CD14-positive monocyte (primary cell): ENCODE measurements at regions not wholly inside any gene's neighbourhood (a gene's known extent, or its start where the extent isn't known, plus 50 kb on each side); places are given as distances from the start of the nearest gene placed in this dataset.

Experiments used
- DNase-seq, 3 donors: peaks; one replicate each; pipeline ENCODE4 v3.0.0-alpha.2; 2011 to 2022
- H2AFZ ChIP-seq: 2 replicates; pipeline ENCODE4 v1.6.0; 2012; ENCODE audit warnings: mild to moderate bottlenecking, low read depth, low read length, inconsistent platforms; ENCODE audit not compliant: insufficient read depth, poor library complexity, severe bottlenecking
- H3K27ac ChIP-seq, 2 donors: 1 replicate in 1 of 2; 2 replicates in 1 of 2; pipeline ENCODE4 v1.5.1; 2012 to 2013; ENCODE audit warnings: low read length in 2 of 2, control low read depth in 1 of 2, inconsistent platforms in 1 of 2, low read depth in 1 of 2, mild to moderate bottlenecking in 1 of 2
- H3K27me3 ChIP-seq, 2 donors: one replicate each; pipeline versions ENCODE4 v1.6.0 to v1.6.1; 2011 to 2013; ENCODE audit warnings: low read length in 2 of 2; ENCODE audit not compliant: control insufficient read depth in 2 of 2, insufficient read depth in 2 of 2
- H3K36me3 ChIP-seq, 2 donors: replicated peaks in 1 of 2; 1 replicate in 1 of 2; 2 replicates in 1 of 2; pipeline versions ENCODE4 v1.5.1 to v1.6.1; 2012 to 2013; ENCODE audit warnings: low read length in 2 of 2, control low read depth in 1 of 2, inconsistent platforms in 1 of 2, mild to moderate bottlenecking in 1 of 2; ENCODE audit not compliant: insufficient read depth in 2 of 2, control insufficient read depth in 1 of 2
- H3K4me1 ChIP-seq, 2 donors: 1 replicate in 1 of 2; 2 replicates in 1 of 2; pipeline versions ENCODE4 v1.5.1 to v1.6.1; 2012 to 2013; ENCODE audit warnings: low read length in 2 of 2, control low read depth in 1 of 2, inconsistent platforms in 1 of 2, mild to moderate bottlenecking in 1 of 2, moderate library complexity in 1 of 2; ENCODE audit not compliant: insufficient read depth in 2 of 2, control insufficient read depth in 1 of 2
- H3K4me2 ChIP-seq: replicated peaks from 2 replicates; pipeline ENCODE3; 2012; ENCODE audit warnings: low read length, moderate library complexity, mild to moderate bottlenecking; ENCODE audit not compliant: poor library complexity, severe bottlenecking; ENCODE audit errors: extremely low read depth
- H3K4me3 ChIP-seq, 3 experiments: fragments of 200-600 bp in 1 of 3; sonication (generic) in 1 of 3; replicated peaks in 1 of 3; 1 replicate in 2 of 3; 2 replicates in 1 of 3; pipeline ENCODE4 v1.5.1; 2011 to 2013; ENCODE audit warnings: low read length in 3 of 3, mild to moderate bottlenecking in 3 of 3, control low read depth in 2 of 3, low read depth in 2 of 3, inconsistent platforms in 1 of 3, moderate library complexity in 1 of 3
- H3K79me2 ChIP-seq: 2 replicates; pipeline ENCODE4 v1.6.0; 2012; ENCODE audit warnings: mild to moderate bottlenecking, control low read depth, inconsistent platforms, low read length, moderate library complexity; ENCODE audit not compliant: insufficient read depth
- H3K9ac ChIP-seq: 2 replicates; pipeline ENCODE4 v1.6.0; 2017; ENCODE audit warnings: low read length, mild to moderate bottlenecking; ENCODE audit not compliant: insufficient read depth, poor library complexity, severe bottlenecking
- H3K9me3 ChIP-seq, 2 donors: replicated peaks in 1 of 2; 1 replicate in 1 of 2; 2 replicates in 1 of 2; pipeline versions ENCODE4 v1.5.1 to v1.6.1; 2012 to 2013; ENCODE audit warnings: low read length in 2 of 2, control low read depth in 1 of 2; ENCODE audit not compliant: control insufficient read depth in 1 of 2, insufficient read depth in 1 of 2
- H4K20me1 ChIP-seq: 2 replicates; pipeline ENCODE4 v1.6.0; 2012; ENCODE audit warnings: mild to moderate bottlenecking, low read length, control low read depth, moderate library complexity; ENCODE audit not compliant: insufficient read depth
- H3K27ac Mint-ChIP-seq, 7 donors: one replicate each; pipeline ENCODE4 v1.8.0; 2020; ENCODE audit warnings: mild to moderate bottlenecking in 7 of 7, mixed read lengths in 7 of 7, moderate library complexity in 6 of 7, inconsistent platforms in 2 of 7
- H3K27me3 Mint-ChIP-seq, 3 donors: one replicate each; pipeline ENCODE4 v1.8.0; 2021 to 2022; ENCODE audit warnings: low read depth in 3 of 3, mild to moderate bottlenecking in 3 of 3, mixed read lengths in 3 of 3, moderate library complexity in 3 of 3, inconsistent platforms in 1 of 3
- H3K36me3 Mint-ChIP-seq, 2 donors: one replicate each; pipeline ENCODE4 v1.8.0; 2020; ENCODE audit warnings: mixed read lengths in 2 of 2, inconsistent platforms in 1 of 2, mild to moderate bottlenecking in 1 of 2
- H3K4me1 Mint-ChIP-seq: one replicate; pipeline ENCODE4 v1.8.0; 2020; ENCODE audit warnings: mild to moderate bottlenecking, mixed read lengths
- H3K4me3 Mint-ChIP-seq, 2 donors: one replicate each; pipeline ENCODE4 v1.8.0; 2020; ENCODE audit warnings: mild to moderate bottlenecking in 2 of 2, mixed read lengths in 2 of 2, moderate library complexity in 1 of 2
- H3K9me3 Mint-ChIP-seq, 7 donors: one replicate each; pipeline ENCODE4 v1.8.0; 2020 to 2022; ENCODE audit warnings: mixed read lengths in 7 of 7, mild to moderate bottlenecking in 6 of 7, moderate library complexity in 6 of 7, inconsistent platforms in 2 of 7
- WGBS: methylation state at CpG from one replicate; pipeline ENCODE4 v1.1.5; 2013; ENCODE audit warnings: missing lambda C conversion rate; ENCODE audit not compliant: insufficient coverage; 5-methylcytosine and 5-hydroxymethylcytosine counted together
- intact Hi-C, 2 donors: fragments of 100-400 bp; cut with micrococcal nuclease; formaldehyde crosslinking; loops; one replicate each; pipeline versions ENCODE4 v1.15.0 to v1.15.1; 2023
- TF ChIP-seq, protein P1 (sequence below): fragments of 200-600 bp; IDR thresholded peaks from one replicate; pipeline ENCODE4 v1.8.0; 2022; ENCODE audit warnings: antibody characterized with exemption, mild to moderate bottlenecking

GRCh38 chr10:63057509-63057908 is 75.6 kb upstream of the NRBF2 start:
- Mint-ChIP-seq H3K9me3 (peaks cover 0 to 3% (median 0%) of the 10 kb centered on the region in 7 donors), H3K27ac (no peak overlapping the region), H3K4me1 (no peaks in the 10 kb centered on the region), H3K36me3 (no peaks in the 10 kb centered on the region), H3K27me3 (peaks cover 3 to 7% (median 7%) of the 10 kb centered on the region in 3 donors), H3K4me3 (no peak overlapping the region)
- Histone ChIP-seq H3K27ac (no peak overlapping the region), H3K4me1 (no peaks in the 10 kb centered on the region), H3K9ac (no peak overlapping the region), H3K27me3 (peaks cover 0 to 3% of the 10 kb centered on the region in 2 donors), H3K4me2 (no peak overlapping the region), H3K36me3 (no peaks in the 10 kb centered on the region), H3K4me3 (no peak overlapping the region), H2AFZ (no peak overlapping the region), H3K9me3 (no peaks in the 10 kb centered on the region), H4K20me1 (no peaks in the 10 kb centered on the region), H3K79me2 (no peaks in the 10 kb centered on the region)
- intact Hi-C loops = no loop called here
- DNase-seq = no peak
- WGBS = 96% methylated on average over 8 of the region's 10 CpGs
- TF ChIP-seq, protein P1, sequence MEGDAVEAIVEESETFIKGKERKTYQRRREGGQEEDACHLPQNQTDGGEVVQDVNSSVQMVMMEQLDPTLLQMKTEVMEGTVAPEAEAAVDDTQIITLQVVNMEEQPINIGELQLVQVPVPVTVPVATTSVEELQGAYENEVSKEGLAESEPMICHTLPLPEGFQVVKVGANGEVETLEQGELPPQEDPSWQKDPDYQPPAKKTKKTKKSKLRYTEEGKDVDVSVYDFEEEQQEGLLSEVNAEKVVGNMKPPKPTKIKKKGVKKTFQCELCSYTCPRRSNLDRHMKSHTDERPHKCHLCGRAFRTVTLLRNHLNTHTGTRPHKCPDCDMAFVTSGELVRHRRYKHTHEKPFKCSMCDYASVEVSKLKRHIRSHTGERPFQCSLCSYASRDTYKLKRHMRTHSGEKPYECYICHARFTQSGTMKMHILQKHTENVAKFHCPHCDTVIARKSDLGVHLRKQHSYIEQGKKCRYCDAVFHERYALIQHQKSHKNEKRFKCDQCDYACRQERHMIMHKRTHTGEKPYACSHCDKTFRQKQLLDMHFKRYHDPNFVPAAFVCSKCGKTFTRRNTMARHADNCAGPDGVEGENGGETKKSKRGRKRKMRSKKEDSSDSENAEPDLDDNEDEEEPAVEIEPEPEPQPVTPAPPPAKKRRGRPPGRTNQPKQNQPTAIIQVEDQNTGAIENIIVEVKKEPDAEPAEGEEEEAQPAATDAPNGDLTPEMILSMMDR = no peak

- Mint-ChIP-seq H3K27ac (no peak overlapping the region), H3K4me3 (no peak overlapping the region), H3K36me3 (no peaks in the 10 kb centered on the region), H3K9me3 (peaks cover 0 to 3% (median 0%) of the 10 kb centered on the region in 7 donors), H3K27me3 (peaks cover 6 to 11% (median 7%) of the 10 kb centered on the region in 3 donors), H3K4me1 (no peaks in the 10 kb centered on the region)
- Histone ChIP-seq H2AFZ (no peak overlapping the region), H3K4me1 (no peaks in the 10 kb centered on the region), H3K9me3 (no peaks in the 10 kb centered on the region), H3K79me2 (no peaks in the 10 kb centered on the region), H4K20me1 (no peaks in the 10 kb centered on the region), H3K4me3 (no peak overlapping the region), H3K9ac (no peak overlapping the region), H3K27ac (no peak overlapping the region), H3K27me3 (peaks cover 0 to 3% of the 10 kb centered on the region in 2 donors), H3K36me3 (no peaks in the 10 kb centered on the region), H3K4me2 (no peak overlapping the region)
- intact Hi-C loops = no loop called here
- TF ChIP-seq, protein P1 = no peak
- DNase-seq = no peak
- WGBS = 93% methylated on average over 3 of the region's 3 CpGs
Observed at GRCh38 chr10:63055705-63056104, 77.4 kb upstream of the NRBF2 start.
